NCI-H146 (cell line): ENCODE measurements at regions not wholly inside any gene's neighbourhood (a gene's known extent, or its start where the extent isn't known, plus 50 kb on each side); places are given as distances from the start of the nearest gene placed in this dataset.

Experiments
- DNase-seq: peaks from one replicate; lab custom pipeline; 2025; lab: John Stamatoyannopoulos, UW

DNA sequence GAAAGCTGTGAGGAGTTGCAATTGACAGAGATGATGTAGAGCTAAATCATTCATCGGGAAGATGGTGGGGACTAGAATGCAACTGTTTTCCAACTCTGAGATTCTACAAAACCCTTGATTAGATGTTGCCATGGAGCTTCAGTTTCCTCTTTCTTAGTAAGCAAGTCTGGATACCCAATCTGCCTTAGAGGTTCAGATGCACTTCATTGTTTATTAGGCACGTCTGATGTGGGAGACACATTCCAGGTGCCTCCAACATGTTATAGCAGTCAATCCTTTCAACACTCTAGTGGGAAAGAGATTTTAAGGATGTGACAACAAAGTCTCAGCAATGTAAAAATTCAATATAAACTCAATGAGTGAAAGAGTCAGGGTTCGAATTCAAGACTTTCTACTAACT is 291.3 kb upstream of the PHYHIPL start:
- no peak for DNase-seq

DNA sequence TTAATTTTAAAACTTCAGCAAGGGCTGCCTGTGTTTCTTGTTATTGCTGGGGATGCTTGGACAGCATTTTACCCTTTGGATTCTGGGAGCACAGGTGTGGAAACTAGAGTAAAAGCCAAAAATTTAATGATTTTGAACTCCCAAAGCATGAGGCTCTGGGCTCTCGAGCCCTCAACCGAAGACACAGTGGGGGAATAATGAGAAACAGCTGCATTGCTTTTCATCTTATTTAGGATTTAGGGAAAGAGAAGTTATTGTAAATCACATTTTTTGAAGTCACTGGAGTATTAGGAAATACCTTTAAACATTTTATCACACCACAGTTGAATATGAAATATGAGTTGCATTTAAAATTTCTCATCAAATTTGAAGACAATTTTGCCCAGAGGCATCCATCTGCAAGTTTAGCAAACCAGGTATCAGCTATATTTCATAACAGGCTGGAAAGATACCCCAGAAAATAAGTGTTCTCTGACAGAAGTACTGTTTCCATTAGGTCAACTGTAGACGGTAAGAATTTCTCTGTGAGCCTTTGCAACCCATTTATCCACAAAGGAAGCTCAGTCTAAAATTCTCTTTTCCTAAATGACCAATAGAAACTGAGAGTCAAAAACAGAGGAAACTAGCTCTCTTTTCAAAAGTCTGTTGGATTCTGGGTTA is 290.6 kb upstream of the PHYHIPL start:
- no peak for DNase-seq

GRCh38 chr10:58886406-58886805 is 290.0 kb upstream of the PHYHIPL start:
- DNase-seq: no peak

DNA sequence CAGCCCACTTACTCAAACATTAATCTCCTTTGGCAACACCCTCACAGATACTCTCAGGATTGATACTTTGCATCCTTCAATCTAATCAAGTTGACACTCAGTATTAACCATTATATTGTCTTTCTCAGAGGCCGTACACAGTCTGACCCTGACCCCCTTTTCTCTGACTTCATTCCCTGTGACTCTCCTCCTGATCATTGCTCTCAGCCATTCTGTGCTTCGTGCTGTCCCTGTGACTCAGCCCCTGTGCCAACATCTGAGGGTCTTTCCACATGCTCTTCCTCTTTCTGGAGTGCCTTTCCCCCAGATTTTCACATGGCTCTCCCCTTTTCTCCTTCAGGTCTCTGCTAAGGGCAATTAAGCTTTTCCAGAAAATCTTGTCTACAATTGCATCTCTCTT is 289.0 kb upstream of the PHYHIPL start:
- no peak for DNase-seq

DNA sequence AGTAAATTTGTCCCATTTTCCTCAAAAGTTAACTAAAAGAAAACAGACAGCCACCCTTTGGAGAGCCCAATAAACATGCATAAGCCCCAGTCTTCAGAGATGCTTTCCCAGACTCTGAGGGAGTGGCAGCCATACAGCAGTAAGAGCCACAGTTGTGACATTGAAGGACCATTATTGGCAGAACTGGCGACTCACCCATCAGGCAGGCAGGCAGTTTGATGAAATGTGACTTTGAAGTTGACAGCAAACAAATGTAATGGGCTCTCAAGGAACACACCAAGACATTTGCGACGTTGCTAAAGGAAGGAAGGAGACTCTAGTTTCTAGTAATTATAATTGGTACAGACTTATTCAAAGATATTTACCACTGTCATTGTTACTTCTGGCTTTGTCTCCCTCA is 287.5 kb upstream of the PHYHIPL start:
- no peak for DNase-seq

GRCh38 chr10:58892031-58892531 is 284.4 kb upstream of the PHYHIPL start:
- no peak for DNase-seq

- no peak for DNase-seq
These were observed 281.5 kb upstream of the PHYHIPL start for GRCh38 chr10:58894929-58895328.

- DNase-seq: no peak
These were observed 280.2 kb upstream of the PHYHIPL start for GRCh38 chr10:58896229-58896628.

GRCh38 chr10:58897236-58897635 is 279.2 kb upstream of the PHYHIPL start:
- no peak for DNase-seq

GRCh38 chr10:58897708-58898107 is 278.7 kb upstream of the PHYHIPL start:
- no peak for DNase-seq

DNA sequence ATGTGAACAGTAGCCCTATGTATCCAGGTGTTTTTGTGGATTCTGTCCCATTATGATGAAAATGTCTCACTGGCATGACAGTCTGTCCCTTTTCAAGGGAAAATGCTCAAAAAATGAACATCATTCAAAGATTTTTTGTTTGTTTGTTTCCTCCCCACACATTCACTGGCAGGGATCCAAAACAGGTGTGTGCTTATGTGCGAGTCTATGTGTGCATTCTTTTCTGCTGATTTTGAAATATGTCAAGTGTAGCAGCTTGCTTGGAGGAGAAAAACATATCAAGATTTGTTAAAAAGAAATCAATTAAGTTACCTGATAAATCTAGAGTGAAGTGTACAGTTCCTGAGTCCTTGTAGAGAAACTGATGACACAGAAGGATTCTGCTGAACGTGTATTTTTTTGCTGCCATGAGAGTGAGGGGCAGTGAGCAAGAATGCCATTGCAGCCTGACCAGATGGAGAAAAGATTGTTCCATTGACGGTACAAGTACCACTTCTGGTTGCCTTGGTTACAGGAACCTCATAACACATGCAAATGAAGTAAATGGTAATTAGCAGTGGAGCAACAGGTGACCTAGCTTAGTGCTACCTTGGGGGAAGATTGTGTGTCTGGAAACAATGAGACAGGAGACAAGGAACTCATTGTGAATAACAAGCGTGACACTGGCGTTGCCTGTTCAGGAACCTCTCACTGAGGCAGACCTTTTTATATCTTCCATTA is 277.4 kb upstream of the PHYHIPL start:
- no peak for DNase-seq

GRCh38 chr10:58901092-58901646 is 275.3 kb upstream of the PHYHIPL start:
- DNase-seq: no peak

DNA sequence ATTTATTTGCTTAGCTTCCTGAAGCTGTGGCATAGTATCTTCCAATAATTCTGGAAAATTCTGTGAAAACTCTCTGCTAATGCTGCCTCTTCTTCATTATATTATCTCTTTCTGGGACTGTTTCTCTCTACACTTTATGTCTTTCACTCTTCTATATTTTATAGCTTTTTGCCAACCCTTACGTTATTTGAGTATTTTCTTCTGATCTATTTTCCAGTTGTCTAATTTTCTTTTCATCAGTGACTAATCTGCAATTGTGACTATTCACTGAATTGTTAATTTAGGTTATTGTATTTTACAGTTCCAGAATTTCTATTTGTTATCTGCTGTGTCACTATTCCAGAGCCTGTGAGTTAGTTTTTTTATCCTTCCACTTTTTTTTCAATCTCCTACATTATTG is 273.4 kb upstream of the PHYHIPL start:
- no peak for DNase-seq

DNA sequence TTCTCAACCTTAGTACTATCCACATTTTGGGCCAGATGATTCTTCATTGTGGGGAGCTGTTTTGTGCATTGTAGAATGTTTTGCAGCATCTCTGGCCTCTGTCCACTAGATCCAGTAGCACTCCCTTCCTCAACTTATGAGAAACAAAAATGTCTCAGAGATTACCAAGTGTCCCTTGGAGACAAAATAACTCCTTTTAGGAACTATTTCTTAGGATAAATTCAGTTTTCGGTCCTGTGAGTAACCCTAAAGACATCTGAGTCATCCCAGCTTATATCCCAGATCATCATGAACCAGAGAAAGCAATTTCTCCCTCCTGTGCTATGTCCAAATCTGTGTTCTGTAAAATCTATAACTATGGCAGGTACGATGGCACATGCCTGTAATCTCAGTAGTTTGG is 266.6 kb upstream of the PHYHIPL start:
- DNase-seq: no peak

DNA sequence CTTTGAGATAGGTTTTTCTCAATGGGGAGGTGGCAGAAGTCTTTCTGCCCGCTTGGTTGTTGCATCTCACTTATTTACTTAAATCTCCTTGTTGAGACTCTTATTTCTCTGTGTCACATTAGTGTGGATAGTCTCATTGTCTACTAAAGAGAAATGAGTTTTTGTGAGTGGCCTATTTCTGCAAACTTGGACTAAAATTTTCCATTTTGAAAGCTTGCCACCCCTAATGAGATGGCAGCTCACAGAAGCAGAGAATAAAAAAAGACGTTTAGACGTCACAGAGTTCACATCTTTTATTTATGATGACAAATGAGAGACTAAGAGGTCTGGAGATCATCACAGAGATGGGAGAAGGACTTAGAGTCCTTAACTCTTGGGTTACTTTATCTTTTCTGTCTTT is 262.7 kb upstream of the PHYHIPL start:
- no peak for DNase-seq

GRCh38 chr10:58918887-58919286 is 257.6 kb upstream of the PHYHIPL start:
- DNase-seq: no peak

GRCh38 chr10:58919927-58920654 is 256.4 kb upstream of the PHYHIPL start:
- DNase-seq: peak; percentile 2

DNA sequence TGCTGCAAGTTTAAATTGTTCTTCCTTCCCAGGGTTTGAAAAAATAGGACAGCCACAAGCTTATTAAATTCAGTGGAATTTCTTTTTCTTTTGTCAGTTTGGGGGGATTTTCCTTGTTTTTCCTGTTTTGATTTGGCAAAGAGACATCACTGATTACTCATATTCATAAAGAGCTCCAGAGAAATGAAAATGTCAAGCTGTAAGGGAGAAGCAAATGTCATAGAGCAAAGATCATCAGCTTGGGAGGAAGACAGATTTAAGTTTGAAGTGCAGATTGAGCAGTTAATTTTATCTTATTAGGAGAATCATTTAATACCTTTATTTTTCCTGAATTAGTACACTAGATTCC is 255.8 kb upstream of the PHYHIPL start:
- DNase-seq: no peak

GRCh38 chr10:58921421-58921855 is 255.0 kb upstream of the PHYHIPL start:
- DNase-seq: no peak

GRCh38 chr10:58925381-58925780 is 251.1 kb upstream of the PHYHIPL start:
- DNase-seq: no peak

- no peak for DNase-seq
These were observed 245.9 kb upstream of the PHYHIPL start for GRCh38 chr10:58930500-58930899.

GRCh38 chr10:58932126-58932525 is 244.3 kb upstream of the PHYHIPL start:
- DNase-seq: no peak
